ENCODE measurements at regions not wholly inside any gene's neighbourhood (a gene's known extent, or its start where the extent isn't known, plus 50 kb on each side); places are given as distances from the start of the nearest gene placed in this dataset.
A peak's percentile ranks its signal among the peaks of the same experiment; 100 is the strongest.

DNA sequence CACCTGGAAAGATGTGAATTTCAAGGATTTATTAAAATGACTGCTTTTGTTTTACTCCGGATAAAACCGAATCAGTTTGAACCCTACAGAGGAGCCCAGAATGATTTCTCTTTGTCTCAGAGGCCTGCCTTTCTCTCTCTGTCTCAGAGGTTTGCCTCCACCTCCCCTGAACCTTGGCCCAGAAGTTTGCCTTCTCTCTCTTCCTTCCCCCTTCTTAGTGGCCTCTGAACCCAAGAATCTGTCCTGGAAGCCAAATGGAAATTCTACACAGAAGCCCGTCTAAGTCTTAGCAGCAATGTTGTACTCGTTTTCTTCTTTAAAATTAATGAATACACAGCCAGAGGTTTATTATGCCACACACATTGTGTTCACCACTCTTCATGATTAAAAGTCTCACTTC lies 200.7 kb downstream of the SOCS6 start:
- DNase-seq = no peak

- DNase-seq = no peak
Observed at GRCh38 chr18:70469916-70470315, 181.1 kb downstream of the SOCS6 start.

- no peak for DNase-seq
Observed at GRCh38 chr18:70468861-70469547, 180.2 kb downstream of the SOCS6 start.

GRCh38 chr18:70464343-70465114 lies 175.7 kb downstream of the SOCS6 start:
- no peak for DNase-seq

DNA sequence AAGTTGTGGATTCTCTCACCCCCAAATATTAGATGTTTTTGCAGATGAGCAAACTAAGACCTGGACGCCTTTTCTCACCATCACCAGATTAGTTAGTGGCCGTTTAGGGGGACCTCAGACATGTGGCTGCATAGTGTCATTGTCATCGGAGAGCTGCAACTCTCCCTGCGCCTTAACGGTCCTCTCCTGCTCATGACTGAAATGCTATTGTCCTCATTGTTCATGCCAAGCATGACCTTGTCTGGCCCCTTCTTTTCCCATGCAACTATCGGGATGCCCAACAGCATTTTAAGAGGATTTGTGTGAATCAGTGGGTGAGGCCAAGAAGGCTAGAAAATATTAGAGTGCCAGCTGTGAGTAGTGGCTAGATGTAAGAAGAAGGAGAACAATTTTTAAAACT lies 174.2 kb downstream of the SOCS6 start:
- no peak for DNase-seq

- no peak for DNase-seq
Observed at GRCh38 chr18:70462078-70462439, 173.2 kb downstream of the SOCS6 start.

DNA sequence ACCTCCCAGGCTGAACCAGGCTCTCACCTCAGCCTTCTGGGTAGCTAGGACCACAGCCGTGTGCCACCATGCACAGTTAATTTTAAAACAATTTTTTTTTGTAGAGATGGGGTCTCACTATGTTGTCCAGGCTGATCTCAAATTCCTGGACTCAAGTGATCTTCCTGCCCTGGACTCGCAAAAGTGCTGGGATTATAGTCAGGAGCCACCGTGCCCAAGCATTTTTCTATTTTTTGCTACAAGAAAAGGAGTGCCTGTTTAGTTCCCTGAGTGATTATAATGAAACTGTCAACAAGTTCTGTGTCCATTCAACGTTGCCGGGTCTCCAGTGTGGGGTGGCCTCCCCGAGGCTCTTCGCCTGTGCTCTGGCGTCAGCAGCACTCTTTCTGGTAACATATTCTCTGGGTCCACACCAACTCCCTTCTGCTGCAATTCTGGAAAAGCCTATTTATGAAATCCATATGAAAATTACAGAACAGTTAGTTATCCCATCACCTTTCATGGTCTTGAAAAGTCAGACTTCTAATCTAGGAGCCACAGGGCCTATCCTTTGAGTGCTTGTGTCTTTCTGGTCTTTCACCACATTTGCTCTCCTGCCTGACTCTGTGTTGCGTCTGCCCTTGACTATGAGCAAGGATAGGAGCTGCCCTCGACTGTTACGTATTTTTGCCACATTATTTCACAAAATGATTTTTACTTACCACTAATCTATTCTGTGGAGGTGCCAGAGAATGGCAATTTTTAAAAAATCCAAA lies 172.7 kb downstream of the SOCS6 start:
- DNase-seq = no peak

DNA sequence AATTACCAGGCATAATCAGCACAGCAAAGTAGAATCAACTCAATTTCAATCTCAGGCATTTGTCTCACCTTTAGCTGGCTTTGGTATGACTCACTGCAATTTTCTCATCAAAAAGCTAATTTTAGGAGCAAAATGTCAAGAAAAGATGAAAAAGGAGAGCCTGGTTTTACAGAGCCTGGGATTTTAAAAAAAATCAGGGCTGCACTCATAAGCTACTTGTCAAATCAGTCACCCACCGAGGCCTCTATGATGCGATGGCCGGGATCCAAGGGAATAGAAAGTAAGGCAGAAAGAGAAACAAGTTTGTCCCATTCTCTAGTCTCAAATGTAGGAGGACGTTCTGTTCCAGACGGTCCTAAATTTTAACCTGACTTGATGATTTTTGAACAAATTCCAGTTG lies 170.9 kb downstream of the SOCS6 start:
- DNase-seq = no peak

DNA sequence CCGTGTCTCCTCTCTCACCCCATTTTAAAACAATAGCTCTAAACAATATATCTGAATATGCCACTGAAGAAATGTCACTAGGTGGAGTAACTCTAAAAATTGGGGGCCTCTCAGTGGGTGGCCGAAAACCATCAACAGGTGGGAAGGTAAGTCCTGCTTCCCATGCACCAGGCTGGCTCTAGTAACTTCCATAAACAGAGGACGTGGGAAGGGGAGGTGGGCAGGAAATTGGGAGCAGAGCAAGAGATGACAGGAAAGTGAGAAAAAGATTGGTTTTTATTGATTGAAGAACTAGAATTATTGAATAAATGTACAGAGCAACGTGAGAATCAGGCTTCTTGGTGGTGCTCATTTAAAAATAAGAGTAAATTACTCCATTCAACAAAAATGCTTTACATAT lies 170.4 kb downstream of the SOCS6 start:
- DNase-seq = no peak

DNA sequence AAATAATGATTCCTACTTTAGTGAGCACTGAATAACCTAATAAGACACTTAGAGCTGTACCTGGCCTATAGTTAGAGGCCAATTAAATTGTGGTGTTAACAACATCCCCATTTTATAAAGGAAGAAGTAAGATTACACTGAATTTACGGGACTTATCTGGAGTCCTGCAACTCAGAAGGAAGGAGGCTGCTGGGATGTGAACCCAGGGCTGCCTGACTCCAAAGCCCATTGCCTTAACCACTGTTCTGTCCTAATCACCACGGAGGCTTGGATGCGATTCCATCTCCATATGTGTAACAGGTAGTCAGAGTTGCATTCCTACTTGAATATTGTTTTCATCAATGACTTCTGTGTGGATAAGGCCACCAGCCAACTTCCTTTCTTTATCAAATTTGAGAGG lies 168.9 kb downstream of the SOCS6 start:
- no peak for DNase-seq

DNA sequence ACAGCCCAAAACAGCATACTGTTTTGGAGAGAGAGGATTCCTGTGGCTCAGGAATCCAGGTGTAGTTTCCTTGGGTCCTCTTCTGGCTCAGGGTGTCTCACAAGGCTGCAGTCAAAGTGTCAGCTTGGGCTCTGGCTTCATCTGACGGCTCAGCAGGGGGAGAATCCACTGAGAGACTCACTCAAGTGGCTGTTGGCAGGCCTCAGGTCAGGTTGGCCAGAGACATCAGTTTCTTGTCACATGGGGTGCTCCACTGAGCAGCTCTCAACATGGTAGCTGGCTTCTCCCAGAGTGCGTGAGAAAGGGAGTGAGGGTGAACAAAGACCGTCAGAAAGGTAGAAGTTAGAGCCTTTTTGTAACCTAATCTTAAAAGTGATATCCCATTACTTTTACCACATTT lies 168.4 kb downstream of the SOCS6 start:
- no peak for DNase-seq

DNA sequence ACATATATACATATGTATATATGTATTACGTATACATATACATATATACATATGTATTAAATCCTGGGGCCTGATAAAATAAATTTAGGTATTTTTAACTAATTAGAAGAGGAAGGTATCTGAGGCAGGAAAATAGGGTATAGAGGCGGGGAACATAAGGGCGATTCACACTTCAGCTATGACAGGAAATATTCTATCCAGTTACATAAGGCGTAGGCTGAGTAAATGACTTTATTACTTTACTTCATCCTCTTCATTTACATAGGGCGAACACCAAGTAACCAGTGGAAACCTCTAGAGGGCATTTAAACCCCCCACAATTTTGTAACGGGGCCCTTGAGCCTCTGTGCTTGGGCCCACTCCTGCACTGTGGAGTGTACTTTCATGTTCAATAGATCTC lies 167.5 kb downstream of the SOCS6 start:
- DNase-seq = no peak

DNA sequence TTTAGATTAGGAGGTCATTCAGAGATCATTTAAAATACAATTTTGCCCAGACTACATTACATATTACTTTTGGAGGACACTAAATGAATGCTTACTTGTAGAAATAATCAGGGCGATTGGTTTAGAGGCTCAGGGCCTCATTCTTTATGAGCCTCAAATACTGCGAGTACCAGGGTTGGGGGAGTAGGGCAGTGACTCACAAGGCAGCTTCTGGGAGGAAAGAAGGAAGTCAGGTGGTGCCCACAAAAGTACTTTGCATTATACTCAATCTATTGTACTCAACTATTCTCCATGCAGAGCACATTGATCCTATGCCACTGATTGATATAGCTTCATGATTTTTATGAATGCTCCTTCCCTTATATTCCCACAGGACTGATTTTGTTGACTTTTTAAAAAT lies 166.9 kb downstream of the SOCS6 start:
- no peak for DNase-seq

DNA sequence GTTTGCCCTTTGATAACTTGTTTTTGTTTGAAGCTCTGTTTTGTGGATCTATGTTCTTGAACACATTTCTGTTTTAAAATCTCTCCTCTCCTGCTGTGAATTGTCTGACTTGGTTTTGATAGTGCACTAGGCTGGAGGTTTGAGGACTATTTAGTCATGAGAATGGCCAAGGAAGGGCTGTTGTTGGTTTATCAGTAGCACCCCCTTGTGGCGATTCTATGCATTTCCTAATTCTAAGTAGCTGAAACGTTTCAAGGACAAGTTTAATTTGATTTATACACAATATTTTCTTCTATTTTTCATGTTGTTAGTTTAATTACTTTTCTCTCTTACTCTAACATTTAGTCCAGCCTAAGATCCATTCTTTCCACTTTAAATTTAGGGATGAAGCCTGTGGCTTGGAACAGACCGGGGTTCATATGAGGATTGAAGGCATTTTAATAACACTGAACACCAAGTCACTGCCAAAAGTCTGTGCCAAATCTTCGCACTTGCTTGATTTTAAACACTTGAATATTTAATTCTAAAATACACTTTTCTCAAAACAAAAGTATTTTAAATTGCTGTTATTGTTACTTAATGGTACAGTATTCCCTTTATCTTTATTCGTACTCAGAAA lies 166.0 kb downstream of the SOCS6 start:
- DNase-seq = peak; percentile 19

GRCh38 chr18:70453058-70453775 lies 164.4 kb downstream of the SOCS6 start:
- DNase-seq = no peak

DNA sequence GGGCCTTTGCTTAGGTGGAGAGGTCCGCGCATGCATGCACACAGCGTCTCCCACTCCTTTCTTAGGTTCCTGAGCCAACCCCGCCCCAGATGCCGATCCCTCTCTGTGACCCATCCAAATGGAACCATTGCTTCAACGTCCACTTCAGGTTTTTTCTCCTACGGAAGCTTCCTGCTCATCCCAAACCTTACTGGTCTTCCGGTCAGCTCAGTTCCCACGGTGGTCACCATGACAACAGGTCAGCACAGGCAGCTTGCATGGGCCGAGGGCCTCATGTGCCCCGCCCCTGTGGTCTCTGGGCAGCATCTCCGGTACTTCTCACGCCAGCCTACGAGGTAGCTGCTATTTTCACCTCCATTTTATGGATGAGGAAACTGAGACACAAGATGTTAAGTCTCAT lies 163.7 kb downstream of the SOCS6 start:
- no peak for DNase-seq

DNA sequence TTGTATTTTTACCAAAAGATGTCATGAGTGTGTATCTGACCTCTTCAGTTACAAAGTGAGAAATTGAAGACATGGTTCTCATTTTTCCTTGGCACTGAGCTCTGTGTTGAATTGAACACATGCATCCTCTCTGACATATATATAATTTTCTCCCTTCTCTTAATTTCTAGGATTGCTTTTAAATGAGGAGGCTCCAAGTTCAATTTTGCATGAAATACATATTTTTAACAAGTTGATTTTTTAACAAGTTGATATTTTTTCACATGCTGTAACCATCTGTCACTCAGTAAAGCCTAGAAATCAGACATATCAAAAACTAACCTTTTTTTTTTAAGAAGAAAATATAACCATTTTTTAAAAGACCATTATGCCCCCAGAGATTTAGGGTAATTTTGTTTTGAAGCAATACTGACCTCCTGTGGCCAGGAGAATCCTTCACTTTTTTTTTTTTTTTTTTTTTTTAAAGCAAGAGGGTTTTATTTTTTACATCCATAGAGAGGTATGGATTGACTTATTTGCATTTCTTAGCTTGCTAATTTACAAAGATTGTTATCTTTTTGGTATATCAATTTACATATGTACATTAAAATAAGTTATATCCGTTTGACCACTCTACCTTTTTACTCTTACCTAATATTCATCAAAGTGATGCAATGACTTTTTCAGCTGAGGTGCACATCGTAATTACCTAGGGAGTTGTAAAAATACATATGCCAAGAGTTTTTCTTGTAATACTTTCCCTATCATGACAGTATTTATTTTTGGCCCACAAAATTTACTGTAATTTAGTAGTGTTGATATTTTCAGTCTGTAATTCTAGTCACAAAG lies 161.8 kb downstream of the SOCS6 start:
- DNase-seq = no peak

- no peak for DNase-seq
Observed at GRCh38 chr18:70448588-70448987, 159.7 kb downstream of the SOCS6 start.

DNA sequence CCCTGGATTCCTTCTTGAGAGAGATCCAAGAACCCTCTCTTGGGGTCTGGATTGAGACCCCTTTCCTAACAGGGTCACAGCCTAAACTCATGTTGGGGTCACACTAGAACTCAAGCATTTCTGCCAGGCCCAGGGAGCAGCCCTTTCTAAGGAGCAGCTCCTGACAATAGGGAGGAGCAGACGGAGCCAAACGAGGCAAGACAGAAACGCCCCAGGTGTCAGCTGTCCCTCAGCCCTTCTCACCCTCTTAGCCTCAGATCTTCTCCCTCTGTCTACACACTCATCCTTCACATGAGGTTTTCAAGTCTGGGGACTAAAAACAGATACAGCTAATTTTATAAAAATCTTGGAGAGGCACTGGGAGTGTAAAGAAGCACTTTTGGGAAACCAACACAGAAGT lies 157.2 kb downstream of the SOCS6 start:
- no peak for DNase-seq

GRCh38 chr18:70442933-70443332 lies 154.1 kb downstream of the SOCS6 start:
- no peak for DNase-seq

- no peak for DNase-seq
Observed at GRCh38 chr18:70432804-70433400, 144.1 kb downstream of the SOCS6 start.

DNA sequence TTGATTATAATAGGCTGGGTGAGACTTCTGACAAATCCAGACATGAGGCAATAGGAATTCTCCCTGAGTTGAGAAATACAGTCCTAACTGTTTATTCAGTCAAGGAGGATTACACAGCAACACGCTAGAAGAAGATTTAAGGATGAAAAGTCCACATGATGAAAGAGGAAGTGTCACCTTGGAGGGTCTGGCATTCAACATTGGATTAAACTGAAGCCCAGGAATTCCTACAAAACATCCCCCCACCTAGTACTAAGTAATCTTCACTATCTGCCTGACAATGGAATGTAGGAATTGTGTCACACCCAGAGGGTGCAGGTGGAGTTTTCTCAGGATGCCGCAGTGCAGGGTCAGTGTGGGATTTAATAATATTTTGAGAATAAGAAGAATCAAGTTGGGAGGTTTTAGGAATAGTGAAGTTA lies 142.4 kb downstream of the SOCS6 start:
- DNase-seq = no peak
